MM.1S (cell line): ENCODE measurements at regions not wholly inside any gene's neighbourhood (a gene's known extent, or its start where the extent isn't known, plus 50 kb on each side); places are given as distances from the start of the nearest gene placed in this dataset.

Experiments used
- DNase-seq: peaks from one replicate; pipeline ENCODE4 v3.0.0-alpha.2; 2015
- H2AFZ ChIP-seq: fragments of 300-600 bp; sonication (generic); 2 replicates; pipeline ENCODE4 v1.6.0; 2016; ENCODE audit warnings: antibody characterized with exemption, low read length
- H3F3A ChIP-seq: fragments of 300-600 bp; sonication (generic); 2 replicates; pipeline ENCODE4 v1.6.1; 2016; ENCODE audit warnings: mild to moderate bottlenecking, antibody characterized with exemption, low read length, moderate library complexity, mixed read lengths; ENCODE audit not compliant: insufficient read depth
- H3K27ac ChIP-seq: fragments of 300-600 bp; sonication (generic); 2 replicates; pipeline ENCODE4 v1.5.1; 2016; ENCODE audit warnings: mild to moderate bottlenecking, low read length
- H3K27me3 ChIP-seq: fragments of 300-600 bp; sonication (generic); replicated peaks from 2 replicates; pipeline ENCODE4 v1.6.0; 2016; ENCODE audit warnings: low read length; ENCODE audit not compliant: insufficient read depth
- H3K36me3 ChIP-seq: fragments of 300-600 bp; sonication (generic); replicated peaks from 2 replicates; pipeline ENCODE4 v1.6.1; 2016; ENCODE audit warnings: mild to moderate bottlenecking, low read length, mixed read lengths; ENCODE audit not compliant: insufficient read depth
- H3K4me1 ChIP-seq: fragments of 300-600 bp; sonication (generic); 2 replicates; pipeline ENCODE4 v1.6.1; 2016; ENCODE audit warnings: low read length, mixed read lengths
- H3K4me2 ChIP-seq: fragments of 300-600 bp; sonication (generic); 2 replicates; pipeline ENCODE4 v1.6.0; 2016; ENCODE audit warnings: low read depth, low read length
- H3K4me3 ChIP-seq: fragments of 300-600 bp; sonication (generic); 2 replicates; pipeline ENCODE4 v1.5.1; 2016; ENCODE audit warnings: low read length, mixed read lengths
- H3K79me2 ChIP-seq: fragments of 300-600 bp; sonication (generic); 2 replicates; pipeline ENCODE4 v1.6.1; 2016; ENCODE audit warnings: mixed run types, low read length, mixed read lengths
- H3K9ac ChIP-seq: fragments of 300-600 bp; sonication (generic); 2 replicates; pipeline ENCODE4 v1.6.1; 2016; ENCODE audit warnings: low read length, mixed read lengths
- H3K9me2 ChIP-seq: fragments of 300-600 bp; sonication (generic); replicated peaks from 2 replicates; pipeline ENCODE4 v1.6.1; 2016; ENCODE audit warnings: mild to moderate bottlenecking, low read length, mixed read lengths; ENCODE audit not compliant: insufficient read depth
- H3K9me3 ChIP-seq: fragments of 300-600 bp; sonication (generic); replicated peaks from 2 replicates; pipeline ENCODE4 v1.6.1; 2016; ENCODE audit warnings: mild to moderate bottlenecking, low read length, mixed read lengths; ENCODE audit not compliant: insufficient read depth
- H4K20me1 ChIP-seq: fragments of 300-600 bp; sonication (generic); 2 replicates; pipeline ENCODE4 v1.6.1; 2016; ENCODE audit warnings: mild to moderate bottlenecking, low read length, moderate library complexity, mixed read lengths; ENCODE audit not compliant: insufficient read depth
- EZH2 ChIP-seq: fragments of 300-600 bp; sonication (generic); optimal IDR thresholded peaks from 2 replicates; pipeline ENCODE3; 2017; ENCODE audit warnings: low read depth, mild to moderate bottlenecking, antibody characterized with exemption, low read length, mixed read lengths
- EZH2phosphoT487 ChIP-seq: fragments of 300-600 bp; sonication (generic); IDR thresholded peaks from 2 replicates; pipeline ENCODE4 v1.6.1; 2018; ENCODE audit warnings: antibody characterized with exemption, low read length
- TF ChIP-seq, protein P1 (sequence below): fragments of 300-600 bp; sonication (generic); IDR thresholded peaks from 2 replicates; pipeline ENCODE4 v1.5.1; 2016; ENCODE audit warnings: antibody characterized with exemption, low read length, mixed read lengths

- TF ChIP-seq, protein P1, sequence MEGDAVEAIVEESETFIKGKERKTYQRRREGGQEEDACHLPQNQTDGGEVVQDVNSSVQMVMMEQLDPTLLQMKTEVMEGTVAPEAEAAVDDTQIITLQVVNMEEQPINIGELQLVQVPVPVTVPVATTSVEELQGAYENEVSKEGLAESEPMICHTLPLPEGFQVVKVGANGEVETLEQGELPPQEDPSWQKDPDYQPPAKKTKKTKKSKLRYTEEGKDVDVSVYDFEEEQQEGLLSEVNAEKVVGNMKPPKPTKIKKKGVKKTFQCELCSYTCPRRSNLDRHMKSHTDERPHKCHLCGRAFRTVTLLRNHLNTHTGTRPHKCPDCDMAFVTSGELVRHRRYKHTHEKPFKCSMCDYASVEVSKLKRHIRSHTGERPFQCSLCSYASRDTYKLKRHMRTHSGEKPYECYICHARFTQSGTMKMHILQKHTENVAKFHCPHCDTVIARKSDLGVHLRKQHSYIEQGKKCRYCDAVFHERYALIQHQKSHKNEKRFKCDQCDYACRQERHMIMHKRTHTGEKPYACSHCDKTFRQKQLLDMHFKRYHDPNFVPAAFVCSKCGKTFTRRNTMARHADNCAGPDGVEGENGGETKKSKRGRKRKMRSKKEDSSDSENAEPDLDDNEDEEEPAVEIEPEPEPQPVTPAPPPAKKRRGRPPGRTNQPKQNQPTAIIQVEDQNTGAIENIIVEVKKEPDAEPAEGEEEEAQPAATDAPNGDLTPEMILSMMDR, result no peak
- TF ChIP-seq EZH2 (no peak), EZH2phosphoT487 (no peak)
- Histone ChIP-seq H4K20me1 (no peaks in the 10 kb centered on the region), H3K27ac (no peak overlapping the region), H3K79me2 (no peaks in the 10 kb centered on the region), H2AFZ (no peak overlapping the region), H3K36me3 (no peaks in the 10 kb centered on the region), H3K27me3 (no peaks in the 10 kb centered on the region), H3K9ac (no peak overlapping the region), H3K9me2 (no peaks in the 10 kb centered on the region; the same call in 1 of the 2 replicates), H3K4me3 (no peak overlapping the region), H3K4me1 (no peaks in the 10 kb centered on the region), H3K9me3 (no peaks in the 10 kb centered on the region), H3K4me2 (no peak overlapping the region), H3F3A (no peaks in the 10 kb centered on the region)
- DNase-seq, result no peak
Measured at GRCh38 chr5:125424402-125425141, 678.1 kb upstream of the ZNF608 start.

DNA sequence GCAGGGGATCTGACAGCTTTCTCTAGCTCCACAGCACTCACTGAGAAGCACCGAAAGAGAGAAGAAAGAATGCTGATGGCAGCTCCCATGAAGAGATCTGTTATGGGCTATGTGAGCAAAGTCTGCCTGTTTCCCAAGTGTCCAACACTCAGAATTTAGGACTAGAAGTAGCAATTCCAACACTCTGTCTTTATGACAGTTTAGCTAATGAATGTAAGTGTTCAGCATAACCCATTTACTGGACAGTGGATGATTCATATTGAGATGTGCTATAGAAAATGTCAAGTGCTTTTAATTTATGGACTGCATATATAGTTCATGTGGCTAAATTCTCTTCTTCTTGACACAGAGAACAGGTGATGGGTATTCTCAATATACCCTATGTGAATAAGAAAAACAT is 683.1 kb upstream of the ZNF608 start:
- no peaks in the 10 kb centered on the region for H3K79me2 ChIP-seq
- H3K9me3 ChIP-seq, result no peaks in the 10 kb centered on the region
- no peaks in the 10 kb centered on the region for H3K27me3 ChIP-seq
- no peak overlapping the region for H3K9ac ChIP-seq
- no peaks in the 10 kb centered on the region; the same call in 1 of the 2 replicates for H3K9me2 ChIP-seq
- H3K36me3 ChIP-seq, result no peaks in the 10 kb centered on the region
- H3K4me1 ChIP-seq, result no peaks in the 10 kb centered on the region
- no peak overlapping the region for H2AFZ ChIP-seq
- H3K4me2 ChIP-seq, result no peak overlapping the region
- TF ChIP-seq EZH2, result no peak
- TF ChIP-seq EZH2phosphoT487, result no peak
- TF ChIP-seq, protein P1, result no peak
- no peaks in the 10 kb centered on the region for H4K20me1 ChIP-seq
- DNase-seq, result no peak
- H3K4me3 ChIP-seq, result no peak overlapping the region
- H3K27ac ChIP-seq, result no peak overlapping the region
- no peaks in the 10 kb centered on the region for H3F3A ChIP-seq

DNA sequence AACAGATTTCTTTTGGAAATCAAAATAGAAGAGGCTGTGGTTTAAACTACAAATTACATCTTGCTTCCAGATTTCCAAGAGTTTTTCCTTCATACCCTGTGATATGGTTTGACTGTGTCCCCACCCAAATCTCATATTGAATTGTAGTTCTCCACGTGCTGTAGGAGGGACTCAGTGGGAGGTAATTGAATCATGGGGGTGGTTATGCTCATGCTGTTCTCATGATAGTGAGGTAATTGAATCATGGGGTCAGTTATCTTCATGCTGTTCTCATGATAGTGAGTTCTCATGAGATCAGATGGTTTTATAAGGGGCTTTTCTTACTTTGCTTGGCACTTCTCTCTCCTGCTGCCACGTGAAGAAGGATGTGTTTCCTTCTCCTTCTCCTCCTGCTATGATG is 687.0 kb upstream of the ZNF608 start:
- no peak overlapping the region for H2AFZ ChIP-seq
- no peak overlapping the region for H3K4me3 ChIP-seq
- no peak for TF ChIP-seq EZH2
- TF ChIP-seq, protein P1, result no peak
- TF ChIP-seq EZH2phosphoT487, result no peak
- DNase-seq, result no peak
- H3K4me1 ChIP-seq, result no peaks in the 10 kb centered on the region
- no peak overlapping the region for H3K4me2 ChIP-seq
- no peaks in the 10 kb centered on the region for H3K9me2 ChIP-seq
- H3K9me3 ChIP-seq, result no peaks in the 10 kb centered on the region
- H3K27me3 ChIP-seq, result no peaks in the 10 kb centered on the region
- H4K20me1 ChIP-seq, result no peaks in the 10 kb centered on the region
- no peaks in the 10 kb centered on the region for H3K79me2 ChIP-seq
- no peak overlapping the region for H3K9ac ChIP-seq
- H3K27ac ChIP-seq, result no peak overlapping the region
- H3F3A ChIP-seq, result no peaks in the 10 kb centered on the region
- no peaks in the 10 kb centered on the region for H3K36me3 ChIP-seq
